Thyroid gland (tissue), 4 donors: ENCODE measurements at regions not wholly inside any gene's neighbourhood (a gene's known extent, or its start where the extent isn't known, plus 50 kb on each side); places are given as distances from the start of the nearest gene placed in this dataset.

Experiments used
- POLR2A ChIP-seq, 2 donors: fragments of 450-650 bp; IDR thresholded peaks; one replicate each; pipeline ENCODE4 v1.6.1; 2017; ENCODE audit warnings: antibody characterized with exemption in 2 of 2, mild to moderate bottlenecking in 2 of 2, moderate library complexity in 1 of 2
- TF ChIP-seq, protein P1 (sequence below), 6 experiments: fragments of 200-600 bp in 3 of 6; fragments of 450-650 bp in 3 of 6; sonication (generic) in 3 of 6; IDR thresholded peaks; one replicate each; pipeline ENCODE4 v1.5.1; 2016 to 2019; ENCODE audit warnings: antibody characterized with exemption in 6 of 6, mild to moderate bottlenecking in 2 of 6, inconsistent platforms in 1 of 6, moderate library complexity in 1 of 6

- TF ChIP-seq, protein P1, sequence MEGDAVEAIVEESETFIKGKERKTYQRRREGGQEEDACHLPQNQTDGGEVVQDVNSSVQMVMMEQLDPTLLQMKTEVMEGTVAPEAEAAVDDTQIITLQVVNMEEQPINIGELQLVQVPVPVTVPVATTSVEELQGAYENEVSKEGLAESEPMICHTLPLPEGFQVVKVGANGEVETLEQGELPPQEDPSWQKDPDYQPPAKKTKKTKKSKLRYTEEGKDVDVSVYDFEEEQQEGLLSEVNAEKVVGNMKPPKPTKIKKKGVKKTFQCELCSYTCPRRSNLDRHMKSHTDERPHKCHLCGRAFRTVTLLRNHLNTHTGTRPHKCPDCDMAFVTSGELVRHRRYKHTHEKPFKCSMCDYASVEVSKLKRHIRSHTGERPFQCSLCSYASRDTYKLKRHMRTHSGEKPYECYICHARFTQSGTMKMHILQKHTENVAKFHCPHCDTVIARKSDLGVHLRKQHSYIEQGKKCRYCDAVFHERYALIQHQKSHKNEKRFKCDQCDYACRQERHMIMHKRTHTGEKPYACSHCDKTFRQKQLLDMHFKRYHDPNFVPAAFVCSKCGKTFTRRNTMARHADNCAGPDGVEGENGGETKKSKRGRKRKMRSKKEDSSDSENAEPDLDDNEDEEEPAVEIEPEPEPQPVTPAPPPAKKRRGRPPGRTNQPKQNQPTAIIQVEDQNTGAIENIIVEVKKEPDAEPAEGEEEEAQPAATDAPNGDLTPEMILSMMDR (IDR thresholded peaks at IDR 0.05): no peak
- TF ChIP-seq POLR2A (IDR thresholded peaks at IDR 0.05): no peak
Observed at GRCh38 chr12:4202918-4203317, 70.6 kb upstream of the CCND2 start.
